GM18858 (cell line): ENCODE measurements at regions not wholly inside any gene's neighbourhood (a gene's known extent, or its start where the extent isn't known, plus 50 kb on each side); places are given as distances from the start of the nearest gene placed in this dataset.
A peak's percentile ranks its signal among the peaks of the same experiment; 100 is the strongest.

Source experiments
- ATAC-seq: cut with Tn5 transposase; IDR thresholded peaks from one replicate; pipeline ENCODE4 v1.9.1; 2021; ENCODE audit not compliant: unreplicated experiment

DNA sequence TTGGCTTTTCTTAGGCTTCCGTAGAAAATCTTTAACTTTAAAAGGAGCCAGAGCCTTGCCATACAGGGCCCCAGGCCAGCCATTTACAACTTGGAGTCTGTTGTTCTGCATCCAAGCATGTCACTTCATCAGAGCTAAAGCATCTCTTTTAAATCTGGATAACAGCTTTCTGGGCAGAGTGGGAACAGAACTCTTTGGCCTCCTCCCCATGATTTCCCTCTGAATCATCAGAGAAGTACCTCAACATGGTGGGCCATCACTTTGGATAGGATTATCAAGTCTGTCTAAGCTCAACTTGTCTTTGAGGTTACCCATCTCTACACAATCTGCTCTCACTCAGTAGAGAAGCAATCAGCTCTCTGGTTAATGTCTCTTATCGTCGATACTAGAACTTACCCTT lies 170.9 kb downstream of the SLC6A15 start:
- no peak for ATAC-seq

GRCh38 chr12:84741031-84741430 lies 171.6 kb downstream of the SLC6A15 start:
- ATAC-seq: no peak

GRCh38 chr12:84740602-84741001 lies 172.0 kb downstream of the SLC6A15 start:
- ATAC-seq: no peak

GRCh38 chr12:84738481-84738972 lies 174.1 kb downstream of the SLC6A15 start:
- no peak for ATAC-seq

DNA sequence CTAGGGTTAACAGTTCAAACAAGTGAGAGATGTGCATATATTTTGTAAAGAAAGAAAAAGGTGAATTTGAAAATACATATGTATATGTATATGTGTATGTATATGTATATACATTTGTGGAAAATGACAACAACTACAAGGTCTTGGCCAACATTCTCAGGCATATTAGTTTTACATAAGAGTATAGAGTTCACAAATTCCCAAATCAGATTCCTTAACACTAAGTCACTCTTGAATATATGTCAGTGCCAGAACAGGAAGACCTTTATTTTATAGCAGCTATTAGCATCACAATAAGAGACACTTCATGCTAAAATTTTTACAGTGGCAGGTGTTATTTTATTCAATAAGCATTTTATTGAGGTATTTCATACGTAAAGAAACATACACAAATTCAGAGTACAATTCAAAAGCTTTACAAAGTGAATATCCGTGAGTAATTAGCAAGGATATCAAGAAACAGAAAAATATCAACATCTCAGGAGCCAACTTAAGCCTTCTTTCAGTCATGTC lies 179.7 kb downstream of the SLC6A15 start:
- no peak for ATAC-seq

GRCh38 chr12:84730561-84731162 lies 181.9 kb downstream of the SLC6A15 start:
- ATAC-seq: no peak

DNA sequence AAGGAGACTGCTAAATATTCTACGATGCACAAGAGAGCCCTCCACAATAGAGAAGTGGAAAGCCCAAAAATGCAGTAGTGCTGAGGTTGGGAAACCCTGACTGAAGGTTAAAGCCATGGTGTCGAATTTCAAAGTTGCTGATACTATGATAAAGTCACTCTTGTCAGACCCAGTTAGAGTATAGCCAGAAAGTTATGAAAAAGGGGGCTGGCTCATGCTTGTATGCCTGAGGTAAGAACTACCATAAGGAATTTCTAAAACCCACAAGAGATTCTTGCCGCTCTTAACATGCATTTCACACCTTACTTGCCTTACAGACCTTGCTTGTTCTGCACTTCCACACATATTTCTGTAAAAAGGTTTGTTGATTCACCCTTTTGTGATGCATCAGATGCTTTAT lies 184.6 kb downstream of the SLC6A15 start:
- no peak for ATAC-seq

DNA sequence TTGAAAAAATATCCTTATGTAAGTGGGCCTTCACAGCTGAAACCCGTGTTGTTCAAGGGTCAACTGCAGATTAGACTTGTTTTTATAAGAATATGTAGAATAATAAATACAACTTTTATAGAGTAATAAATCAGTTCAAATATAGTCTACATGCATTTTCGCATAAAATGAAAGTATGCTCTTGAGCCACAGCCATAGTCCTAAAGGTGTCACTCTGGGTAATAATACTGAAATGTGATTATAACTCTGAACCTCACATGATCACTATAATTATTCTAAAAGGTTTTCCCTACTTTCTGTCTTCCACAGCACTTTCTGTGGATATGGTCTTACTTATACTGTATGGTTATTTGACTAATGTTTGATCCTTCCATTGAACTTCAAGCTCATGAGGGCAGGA lies 185.8 kb downstream of the SLC6A15 start:
- ATAC-seq: no peak

DNA sequence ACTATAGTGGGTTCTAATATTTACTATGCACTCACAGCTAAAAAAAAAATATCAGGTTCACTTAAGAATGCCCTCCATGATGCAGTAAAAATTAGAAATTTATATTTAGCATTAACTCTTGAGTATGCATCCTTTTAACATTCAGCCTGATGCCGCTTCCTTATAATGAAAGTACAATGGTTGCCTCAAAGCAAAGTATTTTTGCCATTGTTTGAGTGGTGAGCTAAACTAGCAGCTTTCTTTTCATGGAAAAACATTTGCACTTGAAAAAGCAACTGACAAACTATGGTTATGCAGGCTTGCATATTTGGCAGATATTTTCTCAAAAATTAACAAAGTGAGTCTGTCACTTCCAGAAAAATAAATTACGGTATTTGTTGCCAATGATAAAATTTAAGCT lies 188.6 kb downstream of the SLC6A15 start:
- ATAC-seq: no peak

- no peak for ATAC-seq
These were observed 192.6 kb downstream of the SLC6A15 start for GRCh38 chr12:84719997-84720396.

DNA sequence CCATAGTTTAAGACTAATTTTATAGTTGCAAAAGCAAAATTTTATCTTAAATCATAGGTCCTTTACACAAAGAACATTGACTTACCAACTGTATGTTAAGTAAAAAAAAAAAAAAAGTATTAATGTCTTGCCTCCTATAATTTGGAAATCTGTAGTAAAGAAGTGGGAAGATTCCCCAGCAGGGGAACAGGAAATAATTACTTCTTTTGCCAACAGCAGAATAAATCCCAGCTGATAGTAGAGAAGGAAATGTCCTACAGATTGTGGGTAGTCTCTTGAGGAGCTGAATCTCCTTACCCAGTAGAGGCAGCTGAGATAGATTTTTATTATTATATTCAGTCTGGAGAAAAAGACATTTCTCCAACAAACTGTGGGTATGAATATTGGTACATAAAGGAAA lies 193.7 kb downstream of the SLC6A15 start:
- ATAC-seq: no peak

GRCh38 chr12:84712747-84713146 lies 199.9 kb downstream of the SLC6A15 start:
- no peak for ATAC-seq

DNA sequence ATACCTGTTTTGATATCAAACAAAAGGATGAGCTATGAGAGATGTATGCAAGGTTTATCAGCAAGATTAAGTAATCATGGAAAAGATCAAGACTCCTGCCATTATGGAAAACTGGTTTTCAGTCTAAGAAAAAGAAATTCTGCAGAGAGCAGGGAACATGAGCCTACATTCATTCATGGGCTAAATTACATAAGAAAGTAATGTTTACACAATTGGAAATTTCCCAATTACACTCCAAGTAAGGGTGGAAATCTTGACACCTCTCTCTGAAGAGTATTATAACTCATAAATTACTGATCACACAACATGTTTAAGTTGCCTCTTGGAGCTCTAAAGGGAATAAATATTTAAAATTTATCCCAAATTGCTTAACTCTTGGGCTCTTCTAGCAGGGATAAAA lies 206.2 kb downstream of the SLC6A15 start:
- no peak for ATAC-seq

DNA sequence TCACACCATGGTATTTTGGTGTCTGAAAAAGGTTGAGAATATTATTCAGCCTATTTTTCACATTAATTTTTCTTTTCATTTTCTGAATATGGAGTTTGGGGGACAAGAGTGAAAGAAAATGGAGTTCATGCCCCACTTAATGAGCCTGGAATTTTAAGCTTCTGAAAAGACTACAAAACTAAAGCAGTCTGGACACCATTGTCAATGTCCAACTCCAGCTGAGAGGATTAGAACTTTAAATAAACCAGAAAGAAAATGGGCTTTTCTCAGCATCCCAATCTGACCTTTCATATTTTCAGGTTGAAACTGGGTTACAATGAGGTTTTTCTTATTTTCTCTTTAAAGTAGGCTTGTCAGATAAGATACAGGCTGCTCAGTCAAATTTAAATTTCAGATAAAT lies 207.7 kb downstream of the SLC6A15 start:
- ATAC-seq: no peak

DNA sequence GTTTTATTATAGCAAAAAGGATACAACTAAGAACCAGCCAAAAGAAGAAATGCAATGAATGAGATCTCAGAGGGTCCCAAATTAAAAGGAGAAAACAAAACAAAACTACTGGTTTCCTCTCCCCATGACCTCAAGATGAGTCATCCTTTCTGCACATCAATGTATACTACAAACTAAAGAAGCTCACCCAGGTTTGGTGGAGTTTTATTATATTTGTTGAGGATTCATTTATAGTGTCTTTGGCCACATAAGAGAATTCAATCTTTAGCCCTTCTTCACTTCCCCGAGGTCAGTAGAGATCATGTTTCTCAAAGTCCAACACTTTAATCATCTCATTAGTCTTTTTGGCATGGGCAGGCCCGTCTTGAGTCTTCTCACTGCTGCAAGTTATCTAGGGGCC lies 210.6 kb downstream of the SLC6A15 start:
- peak; percentile 50 for ATAC-seq

DNA sequence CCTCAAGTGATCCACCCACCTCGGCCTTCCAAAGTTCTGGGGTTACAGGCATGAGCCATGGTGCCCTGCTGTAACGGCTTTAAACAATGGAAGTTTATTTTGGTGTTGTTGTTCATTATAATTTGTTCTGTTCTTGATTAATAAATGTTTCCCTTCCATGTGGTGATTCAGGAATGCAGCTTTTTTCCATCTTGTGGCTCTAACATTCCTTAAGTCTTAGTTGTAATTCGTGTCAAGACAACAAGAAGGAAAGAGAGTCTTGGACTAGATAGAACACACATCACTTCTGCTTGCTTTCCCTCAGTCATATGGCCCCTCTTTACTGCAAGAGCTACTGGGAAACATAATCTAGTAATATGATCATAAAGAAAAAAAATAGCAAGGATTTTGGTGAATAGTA lies 211.6 kb downstream of the SLC6A15 start:
- no peak for ATAC-seq

DNA sequence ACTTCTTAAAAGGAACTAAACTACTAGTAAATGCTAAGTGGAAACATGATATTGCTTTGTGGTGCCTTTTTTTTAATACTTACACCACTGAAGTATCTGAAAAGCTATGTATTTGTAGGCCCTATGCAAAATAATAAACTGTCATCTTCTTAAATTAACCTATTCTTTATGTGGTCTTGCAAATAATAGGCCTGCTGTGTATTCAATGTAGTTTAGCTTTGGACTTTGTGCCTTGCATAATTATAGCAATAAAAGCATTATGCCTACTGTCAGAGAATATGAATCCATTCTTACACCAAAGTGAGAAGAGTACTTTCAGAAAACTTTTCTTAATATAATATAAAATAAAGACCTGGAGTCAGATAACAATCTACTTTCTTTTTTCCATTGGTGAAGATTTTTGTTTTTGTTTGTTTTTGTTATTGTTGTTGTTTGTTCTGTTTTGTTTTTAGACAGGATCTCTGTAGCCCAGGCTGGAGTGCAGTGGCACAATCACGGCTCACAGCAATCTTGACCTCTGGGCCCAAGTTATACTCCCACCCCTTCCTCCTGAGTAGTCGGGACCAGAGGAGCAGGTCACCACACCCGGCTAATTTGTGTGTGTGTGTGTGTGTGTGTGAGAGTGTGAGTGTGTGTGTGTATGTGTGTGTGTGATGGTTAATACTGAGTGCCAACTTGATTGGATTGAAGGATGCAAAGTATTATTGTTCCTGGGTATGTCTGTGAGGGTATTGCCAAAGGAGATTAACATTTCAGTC lies 213.8 kb downstream of the SLC6A15 start:
- no peak for ATAC-seq

- ATAC-seq: no peak
These were observed 215.6 kb downstream of the SLC6A15 start for GRCh38 chr12:84696908-84697540.

DNA sequence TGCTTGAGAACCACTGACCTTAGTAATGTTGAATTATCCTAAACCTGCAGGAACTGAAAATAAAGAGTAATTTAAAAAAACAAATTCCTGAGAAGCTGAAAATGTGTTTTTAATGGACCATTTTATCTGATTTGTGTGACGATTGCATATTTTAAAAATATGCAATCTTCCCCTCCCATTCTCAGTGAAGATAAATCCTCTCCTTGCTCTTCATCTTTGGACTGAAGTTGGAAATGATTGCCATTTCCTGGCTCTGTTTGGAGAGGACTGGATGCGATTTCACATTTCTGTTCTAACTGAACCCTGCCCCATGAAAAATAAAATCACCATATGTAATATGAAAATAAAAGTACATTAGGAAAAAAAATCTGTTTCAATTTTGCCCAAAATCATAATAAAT lies 216.3 kb downstream of the SLC6A15 start:
- no peak for ATAC-seq

DNA sequence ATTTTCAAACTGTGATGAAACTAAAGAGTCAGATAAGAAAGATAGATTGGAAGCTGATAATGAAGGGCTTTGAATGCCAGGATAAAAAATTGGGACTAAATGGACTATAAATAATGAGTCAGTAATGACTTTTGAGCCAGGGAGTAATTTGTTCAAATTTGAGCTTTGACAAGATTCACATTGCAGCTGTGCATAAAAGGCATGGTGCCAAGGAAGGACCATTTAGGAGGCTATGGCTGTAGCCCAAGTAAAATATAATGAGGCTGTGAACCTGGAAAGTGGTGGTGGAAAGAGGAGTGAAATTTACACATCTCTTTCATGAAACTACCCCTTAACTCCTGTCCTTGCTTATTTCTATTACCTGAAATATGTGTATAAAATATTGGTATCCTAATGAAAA lies 218.5 kb downstream of the SLC6A15 start:
- no peak for ATAC-seq

DNA sequence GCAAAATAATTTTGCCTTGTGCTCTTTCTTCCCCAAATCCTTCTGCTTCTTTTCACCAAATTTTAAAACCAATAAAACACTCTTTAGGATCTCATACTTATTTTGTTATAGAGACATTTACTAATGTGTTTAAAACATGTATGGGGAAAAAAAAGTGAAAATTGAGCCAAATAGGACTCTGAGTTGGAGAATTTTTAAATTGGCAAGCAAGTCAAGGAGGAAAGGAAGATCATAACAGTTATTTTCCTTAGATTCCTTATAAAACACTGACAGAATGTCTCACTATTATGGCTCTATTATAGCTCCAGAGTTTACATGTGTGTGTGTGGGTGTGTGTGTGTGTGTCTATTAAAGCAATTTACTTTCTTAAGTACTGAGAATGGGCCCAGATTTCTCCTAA lies 220.5 kb downstream of the SLC6A15 start:
- no peak for ATAC-seq

DNA sequence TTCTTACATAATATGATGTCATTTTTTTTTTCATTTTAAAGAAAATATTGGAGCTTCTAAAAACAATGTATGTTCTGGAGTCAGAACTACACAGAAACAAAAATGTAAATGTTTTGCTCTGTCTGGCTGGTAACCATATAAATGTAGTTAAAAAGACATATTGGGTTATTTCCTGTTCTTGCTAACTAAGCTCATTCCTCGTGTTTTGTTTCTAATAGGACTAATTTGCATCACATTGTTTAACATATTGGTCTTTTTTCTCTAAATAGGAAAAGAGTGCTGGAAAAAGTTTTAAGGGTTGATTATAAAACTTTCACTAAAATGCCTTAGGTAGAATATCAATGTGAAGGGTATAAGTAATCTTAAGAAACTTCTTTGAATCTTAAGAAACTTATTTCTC lies 221.3 kb downstream of the SLC6A15 start:
- no peak for ATAC-seq
